IPS DF 4.7 (cell line): ENCODE measurements at regions not wholly inside any gene's neighbourhood (a gene's known extent, or its start where the extent isn't known, plus 50 kb on each side); places are given as distances from the start of the nearest gene placed in this dataset.
A peak's percentile ranks its signal among the peaks of the same experiment; 100 is the strongest.

ENCODE experiments used
- DNase-seq: peaks from one replicate; pipeline ENCODE4 v3.0.0-alpha.2; 2013; ENCODE audit warnings: low spot score; ENCODE audit errors: extremely low read depth

GRCh38 chr15:38853608-38854007 is 289.0 kb upstream of the RASGRP1 start:
- peak; percentile 56 for DNase-seq

- DNase-seq: no peak
These were observed 289.9 kb upstream of the RASGRP1 start for GRCh38 chr15:38854506-38854905.

- DNase-seq: no peak
These were observed 293.2 kb upstream of the RASGRP1 start for GRCh38 chr15:38857814-38858213.

- no peak for DNase-seq
These were observed 295.0 kb upstream of the RASGRP1 start for GRCh38 chr15:38859574-38859973.

GRCh38 chr15:38860253-38860652 is 295.6 kb upstream of the RASGRP1 start:
- DNase-seq: no peak

GRCh38 chr15:38860674-38861073 is 296.1 kb upstream of the RASGRP1 start:
- DNase-seq: no peak

- DNase-seq: no peak
These were observed 296.5 kb upstream of the RASGRP1 start for GRCh38 chr15:38861108-38861507.

- no peak for DNase-seq
These were observed 297.5 kb upstream of the RASGRP1 start for GRCh38 chr15:38862099-38862498.

GRCh38 chr15:38863381-38863780 is 298.8 kb upstream of the RASGRP1 start:
- no peak for DNase-seq

- no peak for DNase-seq
These were observed 299.5 kb upstream of the RASGRP1 start for GRCh38 chr15:38864122-38864521.

GRCh38 chr15:38864827-38865581 is 300.4 kb upstream of the RASGRP1 start:
- no peak for DNase-seq

- no peak for DNase-seq
These were observed 302.9 kb upstream of the RASGRP1 start for GRCh38 chr15:38867556-38867955.

GRCh38 chr15:38868326-38869114 is 303.9 kb upstream of the RASGRP1 start:
- DNase-seq: no peak

- DNase-seq: no peak
These were observed 307.0 kb upstream of the RASGRP1 start for GRCh38 chr15:38871638-38872037.

GRCh38 chr15:38872732-38873131 is 308.1 kb upstream of the RASGRP1 start:
- DNase-seq: no peak

- DNase-seq: no peak
These were observed 308.5 kb upstream of the RASGRP1 start for GRCh38 chr15:38873158-38873557.

- DNase-seq: no peak
These were observed 309.9 kb upstream of the RASGRP1 start for GRCh38 chr15:38874464-38874863.

- DNase-seq: no peak
These were observed 311.6 kb upstream of the RASGRP1 start for GRCh38 chr15:38876211-38876610.

- no peak for DNase-seq
These were observed 312.0 kb upstream of the RASGRP1 start for GRCh38 chr15:38876621-38877020.

GRCh38 chr15:38877471-38877870 is 312.9 kb upstream of the RASGRP1 start:
- no peak for DNase-seq

- no peak for DNase-seq
These were observed 313.4 kb upstream of the RASGRP1 start for GRCh38 chr15:38878026-38878425.

GRCh38 chr15:38878926-38879325 is 314.3 kb upstream of the RASGRP1 start:
- no peak for DNase-seq
